OCI-LY3 (cell line): ENCODE measurements at regions not wholly inside any gene's neighbourhood (a gene's known extent, or its start where the extent isn't known, plus 50 kb on each side); places are given as distances from the start of the nearest gene placed in this dataset.
"Not testable (repeated sequence)": the region's sequence is repeated elsewhere in the genome, so short reads cannot be mapped to it uniquely, and the experiment has no call there.

Experiments
- CTCF ChIP-seq: fragments of 200-600, 300-600 bp; sonication (generic); IDR thresholded peaks from 2 replicates; pipeline ENCODE4 v1.5.1; 2014; ENCODE audit warnings: antibody characterized with exemption, low read length, low read depth
- EZH2phosphoT487 ChIP-seq: fragments of 200-600 bp; shearing (Covaris generic); IDR thresholded peaks from 2 replicates; pipeline ENCODE4 v1.6.1; 2018; ENCODE audit warnings: antibody characterized with exemption, mixed run types, low read depth

- TF ChIP-seq CTCF, EZH2phosphoT487: not testable (repeated sequence)
Observed at GRCh38 chr14:105703044-105703665, 176.8 kb downstream of the TMEM121 start.
